Immature natural killer cell (primary cell): ENCODE measurements at regions not wholly inside any gene's neighbourhood (a gene's known extent, or its start where the extent isn't known, plus 50 kb on each side); places are given as distances from the start of the nearest gene placed in this dataset.
"Not testable (repeated sequence)": the region's sequence is repeated elsewhere in the genome, so short reads cannot be mapped to it uniquely, and the experiment has no call there.

Experiments used
- DNase-seq, 3 donors: peaks; one replicate each; pipeline ENCODE4 v3.0.0; 2022; ENCODE audit warnings: mixed read lengths in 1 of 3
- H3K27ac Mint-ChIP-seq, 6 donors: one replicate each; pipeline ENCODE4 v1.8.0; 2020; ENCODE audit warnings: mixed read lengths in 6 of 6, mild to moderate bottlenecking in 5 of 6, inconsistent platforms in 4 of 6, moderate library complexity in 3 of 6
- H3K27me3 Mint-ChIP-seq, 3 donors: one replicate each; pipeline ENCODE4 v1.8.0; 2020 to 2021; ENCODE audit warnings: low read depth in 3 of 3, mild to moderate bottlenecking in 3 of 3, mixed read lengths in 3 of 3, moderate library complexity in 3 of 3, inconsistent platforms in 1 of 3
- H3K36me3 Mint-ChIP-seq, 3 donors: one replicate each; pipeline ENCODE4 v1.8.0; 2020; ENCODE audit warnings: mixed read lengths in 3 of 3, inconsistent platforms in 2 of 3, mild to moderate bottlenecking in 2 of 3
- H3K4me1 Mint-ChIP-seq, 2 donors: one replicate each; pipeline ENCODE4 v1.8.0; 2020; ENCODE audit warnings: inconsistent platforms in 2 of 2, mild to moderate bottlenecking in 2 of 2, mixed read lengths in 2 of 2, moderate library complexity in 1 of 2
- H3K4me3 Mint-ChIP-seq, 5 donors: one replicate each; pipeline ENCODE4 v1.8.0; 2020; ENCODE audit warnings: mild to moderate bottlenecking in 5 of 5, mixed read lengths in 5 of 5, inconsistent platforms in 3 of 5, moderate library complexity in 3 of 5
- H3K9me3 Mint-ChIP-seq, 6 donors: one replicate each; pipeline ENCODE4 v1.8.0; 2020; ENCODE audit warnings: mild to moderate bottlenecking in 6 of 6, mixed read lengths in 6 of 6, inconsistent platforms in 4 of 6, moderate library complexity in 3 of 6

- peaks cover 7 to 47% (median 27%) of the 10 kb centered on the region in 6 donors for H3K9me3 Mint-ChIP-seq
- DNase-seq = no peak
- peaks cover 0 to 3% (median 0%) of the 10 kb centered on the region in 3 donors for H3K36me3 Mint-ChIP-seq
- H3K4me1 Mint-ChIP-seq = no peaks in the 10 kb centered on the region
- H3K27me3 Mint-ChIP-seq = no peaks in the 10 kb centered on the region
- no peak overlapping the region for H3K4me3 Mint-ChIP-seq
- H3K27ac Mint-ChIP-seq = no peak overlapping the region
These were observed 1043.2 kb downstream of the CDH9 start for GRCh38 chr5:25995209-25995608.

- H3K36me3 Mint-ChIP-seq = peaks cover 0 to 3% (median 3%) of the 10 kb centered on the region in 3 donors
- H3K27ac Mint-ChIP-seq = no peak overlapping the region
- no peaks in the 10 kb centered on the region for H3K4me1 Mint-ChIP-seq
- peaks cover 9 to 50% (median 24%) of the 10 kb centered on the region in 6 donors for H3K9me3 Mint-ChIP-seq
- no peak for DNase-seq
- no peaks in the 10 kb centered on the region for H3K27me3 Mint-ChIP-seq
- H3K4me3 Mint-ChIP-seq = no peak overlapping the region
These were observed 1044.7 kb downstream of the CDH9 start for GRCh38 chr5:25993701-25994100.

- H3K36me3 Mint-ChIP-seq = peaks cover 0 to 3% (median 3%) of the 10 kb centered on the region in 3 donors
- no peaks in the 10 kb centered on the region for H3K4me1 Mint-ChIP-seq
- H3K27me3 Mint-ChIP-seq = no peaks in the 10 kb centered on the region
- no peak overlapping the region for H3K27ac Mint-ChIP-seq
- H3K4me3 Mint-ChIP-seq = no peak overlapping the region
- DNase-seq = no peak
- peaks cover 10 to 42% (median 26%) of the 10 kb centered on the region in 6 donors for H3K9me3 Mint-ChIP-seq
These were observed 1046.7 kb downstream of the CDH9 start for GRCh38 chr5:25991639-25992038.

GRCh38 chr5:25990771-25991170, 1047.6 kb downstream of the CDH9 start:
- no peak for DNase-seq
- Mint-ChIP-seq H3K36me3 (peaks cover 0 to 3% (median 3%) of the 10 kb centered on the region in 3 donors), H3K9me3 (peaks cover 5 to 40% (median 19%) of the 10 kb centered on the region in 6 donors), H3K27ac (no peak overlapping the region), H3K27me3 (no peaks in the 10 kb centered on the region), H3K4me3 (no peak overlapping the region), H3K4me1 (no peaks in the 10 kb centered on the region)

- Mint-ChIP-seq H3K9me3 (peaks cover 7 to 47% (median 18%) of the 10 kb centered on the region in 6 donors), H3K4me3 (no peak overlapping the region), H3K27ac (no peak overlapping the region)
These were observed 1059.3 kb downstream of the CDH9 start for GRCh38 chr5:25979086-25979485.

GRCh38 chr5:25975885-25976284, 1062.5 kb downstream of the CDH9 start:
- H3K27me3 Mint-ChIP-seq = no peaks in the 10 kb centered on the region
- no peak overlapping the region for H3K4me3 Mint-ChIP-seq
- peaks cover 10 to 55% (median 25%) of the 10 kb centered on the region in 6 donors for H3K9me3 Mint-ChIP-seq
- no peaks in the 10 kb centered on the region for H3K4me1 Mint-ChIP-seq
- H3K27ac Mint-ChIP-seq = no peak overlapping the region
- DNase-seq = no peak
- no peaks in the 10 kb centered on the region for H3K36me3 Mint-ChIP-seq

More at GRCh38 chr5:25979086-25979485, 1059.3 kb downstream of the CDH9 start:
- Mint-ChIP-seq H3K27me3 (no peaks in the 10 kb centered on the region), H3K4me1 (no peaks in the 10 kb centered on the region), H3K36me3 (no peaks in the 10 kb centered on the region)
- DNase-seq = no peak

GRCh38 chr5:25974451-25974850, 1063.9 kb downstream of the CDH9 start:
- Mint-ChIP-seq H3K4me3 (no peak overlapping the region), H3K36me3 (no peaks in the 10 kb centered on the region), H3K9me3 (peaks cover 14 to 53% (median 20%) of the 10 kb centered on the region in 6 donors), H3K27me3 (no peaks in the 10 kb centered on the region), H3K4me1 (no peaks in the 10 kb centered on the region), H3K27ac (no peak overlapping the region)
- DNase-seq = no peak

GRCh38 chr5:25970906-25971489, 1067.4 kb downstream of the CDH9 start:
- Mint-ChIP-seq H3K36me3 (no peaks in the 10 kb centered on the region), H3K4me3 (no peak overlapping the region)

GRCh38 chr5:25969042-25969441, 1069.3 kb downstream of the CDH9 start:
- not testable (repeated sequence) for H3K27ac Mint-ChIP-seq, H3K4me1 Mint-ChIP-seq, DNase-seq, H3K27me3 Mint-ChIP-seq, H3K4me3 Mint-ChIP-seq, H3K36me3 Mint-ChIP-seq
- H3K9me3 Mint-ChIP-seq = peaks cover 15 to 59% (median 32%) of the 10 kb centered on the region in 6 donors

More at GRCh38 chr5:25970906-25971489, 1067.4 kb downstream of the CDH9 start:
- H3K4me1 Mint-ChIP-seq = no peaks in the 10 kb centered on the region
- DNase-seq = no peak
- no peak overlapping the region for H3K27ac Mint-ChIP-seq
- H3K9me3 Mint-ChIP-seq = peaks cover 17 to 62% (median 33%) of the 10 kb centered on the region in 6 donors
- no peaks in the 10 kb centered on the region for H3K27me3 Mint-ChIP-seq

- no peak overlapping the region for H3K4me3 Mint-ChIP-seq
- H3K27ac Mint-ChIP-seq = no peak overlapping the region
- H3K9me3 Mint-ChIP-seq = peaks cover 7 to 60% (median 36%) of the 10 kb centered on the region in 6 donors
- H3K36me3 Mint-ChIP-seq = peaks cover 0 to 8% (median 0%) of the 10 kb centered on the region in 3 donors
- no peaks in the 10 kb centered on the region for H3K27me3 Mint-ChIP-seq
- no peak for DNase-seq
- H3K4me1 Mint-ChIP-seq = no peaks in the 10 kb centered on the region
These were observed 1074.4 kb downstream of the CDH9 start for GRCh38 chr5:25964009-25964372.

- H3K27ac Mint-ChIP-seq = no peak overlapping the region
- peaks cover 7 to 55% (median 36%) of the 10 kb centered on the region in 6 donors for H3K9me3 Mint-ChIP-seq
- peaks cover 0 to 8% (median 0%) of the 10 kb centered on the region in 3 donors for H3K36me3 Mint-ChIP-seq
- H3K27me3 Mint-ChIP-seq = no peaks in the 10 kb centered on the region
- no peak overlapping the region for H3K4me3 Mint-ChIP-seq
- DNase-seq = no peak
- no peaks in the 10 kb centered on the region for H3K4me1 Mint-ChIP-seq
These were observed 1075.0 kb downstream of the CDH9 start for GRCh38 chr5:25963251-25964008.

- Mint-ChIP-seq H3K27ac (no peak overlapping the region), H3K4me1 (no peaks in the 10 kb centered on the region), H3K4me3 (no peak overlapping the region), H3K27me3 (peaks cover 0 to 2% (median 0%) of the 10 kb centered on the region in 3 donors), H3K36me3 (no peaks in the 10 kb centered on the region), H3K9me3 (peaks cover 6 to 56% (median 26%) of the 10 kb centered on the region in 6 donors)
- DNase-seq = no peak
These were observed 1083.0 kb downstream of the CDH9 start for GRCh38 chr5:25955337-25955736.

- H3K27ac Mint-ChIP-seq = no peak overlapping the region
These were observed 1087.7 kb downstream of the CDH9 start for GRCh38 chr5:25950681-25951080.

GRCh38 chr5:25948278-25948677, 1090.1 kb downstream of the CDH9 start:
- no peaks in the 10 kb centered on the region for H3K4me1 Mint-ChIP-seq
- H3K27me3 Mint-ChIP-seq = peaks cover 0 to 2% (median 2%) of the 10 kb centered on the region in 3 donors
- H3K36me3 Mint-ChIP-seq = no peaks in the 10 kb centered on the region
- no peak overlapping the region for H3K27ac Mint-ChIP-seq
- H3K4me3 Mint-ChIP-seq = no peak overlapping the region
- DNase-seq = no peak
- H3K9me3 Mint-ChIP-seq = peaks cover 9 to 61% (median 36%) of the 10 kb centered on the region in 6 donors

More at GRCh38 chr5:25950681-25951080, 1087.7 kb downstream of the CDH9 start:
- Mint-ChIP-seq H3K36me3 (no peaks in the 10 kb centered on the region), H3K4me1 (no peaks in the 10 kb centered on the region), H3K4me3 (no peak overlapping the region), H3K27me3 (peaks cover 0 to 2% (median 0%) of the 10 kb centered on the region in 3 donors), H3K9me3 (peaks cover 8 to 65% (median 32%) of the 10 kb centered on the region in 6 donors)
- DNase-seq = no peak
